ENCODE measurements at regions not wholly inside any gene's neighbourhood (a gene's known extent, or its start where the extent isn't known, plus 50 kb on each side); places are given as distances from the start of the nearest gene placed in this dataset.

- no peak for DNase-seq (ENCODE audit: low read depth)
Measured at GRCh38 chr14:26929361-26929760, 331.5 kb upstream of the NOVA1 start.

- DNase-seq (ENCODE audit: low read depth): no peak
Measured at GRCh38 chr14:26930576-26930975, 332.7 kb upstream of the NOVA1 start.

- DNase-seq (ENCODE audit: low read depth): no peak
Measured at GRCh38 chr14:26932606-26933005, 334.8 kb upstream of the NOVA1 start.

- no peak for DNase-seq (ENCODE audit: low read depth)
Measured at GRCh38 chr14:26933431-26933830, 335.6 kb upstream of the NOVA1 start.

- no peak for DNase-seq (ENCODE audit: low read depth)
Measured at GRCh38 chr14:26934151-26934550, 336.3 kb upstream of the NOVA1 start.

- DNase-seq (ENCODE audit: low read depth): no peak
Measured at GRCh38 chr14:26935733-26936132, 337.9 kb upstream of the NOVA1 start.

GRCh38 chr14:26938054-26938453 is 340.2 kb upstream of the NOVA1 start:
- DNase-seq (ENCODE audit: low read depth): no peak

GRCh38 chr14:26939755-26940154 is 341.9 kb upstream of the NOVA1 start:
- no peak for DNase-seq (ENCODE audit: low read depth)

- no peak for DNase-seq (ENCODE audit: low read depth)
Measured at GRCh38 chr14:26941521-26941920, 343.7 kb upstream of the NOVA1 start.

GRCh38 chr14:26947265-26947664 is 349.4 kb upstream of the NOVA1 start:
- DNase-seq (ENCODE audit: low read depth): no peak

GRCh38 chr14:26959437-26959836 is 361.6 kb upstream of the NOVA1 start:
- DNase-seq (ENCODE audit: low read depth): no peak

GRCh38 chr14:26959972-26960660 is 362.3 kb upstream of the NOVA1 start:
- DNase-seq (ENCODE audit: low read depth): no peak

GRCh38 chr14:26963711-26964110 is 365.9 kb upstream of the NOVA1 start:
- no peak for DNase-seq (ENCODE audit: low read depth)

- no peak for DNase-seq (ENCODE audit: low read depth)
Measured at GRCh38 chr14:26965490-26965889, 367.7 kb upstream of the NOVA1 start.

GRCh38 chr14:26966908-26967307 is 369.1 kb upstream of the NOVA1 start:
- no peak for DNase-seq (ENCODE audit: low read depth)

GRCh38 chr14:26974965-26975364 is 377.1 kb upstream of the NOVA1 start:
- DNase-seq (ENCODE audit: low read depth): no peak

GRCh38 chr14:26982071-26982470 is 384.2 kb upstream of the NOVA1 start:
- no peak for DNase-seq (ENCODE audit: low read depth)

GRCh38 chr14:26984311-26985177 is 386.7 kb upstream of the NOVA1 start:
- peak; percentile 3 for DNase-seq (ENCODE audit: low read depth)

GRCh38 chr14:26987744-26988363 is 390.0 kb upstream of the NOVA1 start:
- DNase-seq (ENCODE audit: low read depth): no peak

- no peak for DNase-seq (ENCODE audit: low read depth)
Measured at GRCh38 chr14:26990946-26991345, 393.1 kb upstream of the NOVA1 start.

GRCh38 chr14:26992403-26993115 is 394.7 kb upstream of the NOVA1 start:
- DNase-seq (ENCODE audit: low read depth): no peak

- no peak for DNase-seq (ENCODE audit: low read depth)
Measured at GRCh38 chr14:26993556-26993955, 395.7 kb upstream of the NOVA1 start.
